Anterior cingulate cortex (tissue), 58 donors: ENCODE measurements at regions not wholly inside any gene's neighbourhood (a gene's known extent, or its start where the extent isn't known, plus 50 kb on each side); places are given as distances from the start of the nearest gene placed in this dataset.
A peak's percentile ranks its signal among the peaks of the same experiment; 100 is the strongest.

Experiments
- DNase-seq, 58 donors: peaks; one replicate each; lab custom pipeline; 2025; lab: John Stamatoyannopoulos, UW

GRCh38 chr17:14959106-14959648 lies 305.9 kb downstream of the PMP22 start:
- DNase-seq: no peak

GRCh38 chr17:14953405-14953804 lies 311.7 kb downstream of the PMP22 start:
- no peak for DNase-seq

GRCh38 chr17:14950686-14951085 lies 314.4 kb downstream of the PMP22 start:
- no peak for DNase-seq

GRCh38 chr17:14950216-14950615 lies 314.9 kb downstream of the PMP22 start:
- DNase-seq: no peak

GRCh38 chr17:14947671-14948070 lies 317.5 kb downstream of the PMP22 start:
- no peak for DNase-seq

GRCh38 chr17:14946481-14946880 lies 318.6 kb downstream of the PMP22 start:
- DNase-seq: no peak

GRCh38 chr17:14942526-14943190 lies 322.5 kb downstream of the PMP22 start:
- no peak for DNase-seq

GRCh38 chr17:14940938-14941265 lies 324.2 kb downstream of the PMP22 start:
- no peak for DNase-seq

- DNase-seq: no peak
Measured at GRCh38 chr17:14940108-14940937, 324.8 kb downstream of the PMP22 start.

GRCh38 chr17:14935845-14936485 lies 329.2 kb downstream of the PMP22 start:
- DNase-seq: no peak

- DNase-seq: no peak
Measured at GRCh38 chr17:14935139-14935841, 329.8 kb downstream of the PMP22 start.

- no peak for DNase-seq
Measured at GRCh38 chr17:14933676-14934075, 331.4 kb downstream of the PMP22 start.

- DNase-seq: peak in 40 of 58 donors; percentile 0 to 53 (median 10)
Measured at GRCh38 chr17:14926526-14927122, 338.5 kb downstream of the PMP22 start.

GRCh38 chr17:14926073-14926472 lies 339.1 kb downstream of the PMP22 start:
- DNase-seq: no peak

- DNase-seq: no peak
Measured at GRCh38 chr17:14925498-14925897, 339.6 kb downstream of the PMP22 start.

GRCh38 chr17:14923981-14924380 lies 341.1 kb downstream of the PMP22 start:
- DNase-seq: no peak

- DNase-seq: peak in 36 of 58 donors; percentile 1 to 55 (median 20)
Measured at GRCh38 chr17:14922411-14922810, 342.7 kb downstream of the PMP22 start.

- DNase-seq: no peak
Measured at GRCh38 chr17:14921936-14922335, 343.2 kb downstream of the PMP22 start.

- no peak for DNase-seq
Measured at GRCh38 chr17:14919631-14920213, 345.4 kb downstream of the PMP22 start.

- peak in 1 of 58 donors; percentile 0 for DNase-seq
Measured at GRCh38 chr17:14919094-14919493, 346.0 kb downstream of the PMP22 start.
